Mesothelial cell of epicardium (in vitro differentiated cells): ENCODE measurements at regions not wholly inside any gene's neighbourhood (a gene's known extent, or its start where the extent isn't known, plus 50 kb on each side); places are given as distances from the start of the nearest gene placed in this dataset.

ENCODE experiments used
- DNase-seq, 2 experiments: peaks; one replicate each; pipeline ENCODE4 v3.0.0; 2021; ENCODE audit warnings: low spot score in 2 of 2; ENCODE audit not compliant: unreplicated experiment in 2 of 2
- H3K27ac Mint-ChIP-seq: 2 replicates; pipeline ENCODE4 v1.8.0; 2021; ENCODE audit warnings: mixed read lengths
- H3K27me3 Mint-ChIP-seq: 2 replicates; pipeline ENCODE4 v1.8.0; 2021; ENCODE audit warnings: low read depth, mixed read lengths
- H3K36me3 Mint-ChIP-seq: 2 replicates; pipeline ENCODE4 v1.8.0; 2021; ENCODE audit warnings: mixed read lengths
- H3K4me1 Mint-ChIP-seq: 2 replicates; pipeline ENCODE4 v1.8.0; 2021; ENCODE audit warnings: mixed read lengths
- H3K4me3 Mint-ChIP-seq: 2 replicates; pipeline ENCODE4 v1.8.0; 2021; ENCODE audit warnings: mild to moderate bottlenecking, moderate library complexity, mixed read lengths
- H3K9me3 Mint-ChIP-seq: 2 replicates; pipeline ENCODE4 v1.8.0; 2021; ENCODE audit warnings: mixed read lengths
- TF ChIP-seq, protein P1 (sequence below): fragments of 200-600 bp; sonication (generic); IDR thresholded peaks from one replicate; pipeline ENCODE4 v1.5.0; 2021; ENCODE audit warnings: antibody characterized with exemption; ENCODE audit not compliant: unreplicated experiment

- no peak for DNase-seq
- peak overlapping the region; percentile 46 for H3K4me3 Mint-ChIP-seq
- H3K27ac Mint-ChIP-seq, result peak overlapping the region; percentile 96
Observed at GRCh38 chr6:111972745-111973117, 81.2 kb upstream of the CCN6 start.

GRCh38 chr6:111973118-111973761 is 80.7 kb upstream of the CCN6 start:
- H3K27me3 Mint-ChIP-seq, result no peaks in the 10 kb centered on the region
- TF ChIP-seq, protein P1, sequence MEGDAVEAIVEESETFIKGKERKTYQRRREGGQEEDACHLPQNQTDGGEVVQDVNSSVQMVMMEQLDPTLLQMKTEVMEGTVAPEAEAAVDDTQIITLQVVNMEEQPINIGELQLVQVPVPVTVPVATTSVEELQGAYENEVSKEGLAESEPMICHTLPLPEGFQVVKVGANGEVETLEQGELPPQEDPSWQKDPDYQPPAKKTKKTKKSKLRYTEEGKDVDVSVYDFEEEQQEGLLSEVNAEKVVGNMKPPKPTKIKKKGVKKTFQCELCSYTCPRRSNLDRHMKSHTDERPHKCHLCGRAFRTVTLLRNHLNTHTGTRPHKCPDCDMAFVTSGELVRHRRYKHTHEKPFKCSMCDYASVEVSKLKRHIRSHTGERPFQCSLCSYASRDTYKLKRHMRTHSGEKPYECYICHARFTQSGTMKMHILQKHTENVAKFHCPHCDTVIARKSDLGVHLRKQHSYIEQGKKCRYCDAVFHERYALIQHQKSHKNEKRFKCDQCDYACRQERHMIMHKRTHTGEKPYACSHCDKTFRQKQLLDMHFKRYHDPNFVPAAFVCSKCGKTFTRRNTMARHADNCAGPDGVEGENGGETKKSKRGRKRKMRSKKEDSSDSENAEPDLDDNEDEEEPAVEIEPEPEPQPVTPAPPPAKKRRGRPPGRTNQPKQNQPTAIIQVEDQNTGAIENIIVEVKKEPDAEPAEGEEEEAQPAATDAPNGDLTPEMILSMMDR, result no peak
- peaks cover 48% of the 10 kb centered on the region for H3K4me1 Mint-ChIP-seq
- H3K36me3 Mint-ChIP-seq, result no peaks in the 10 kb centered on the region
- no peaks in the 10 kb centered on the region for H3K9me3 Mint-ChIP-seq
- no peak for DNase-seq
- H3K27ac Mint-ChIP-seq, result peak overlapping the region; percentile 96
- H3K4me3 Mint-ChIP-seq, result peak overlapping the region; percentile 46

More at GRCh38 chr6:111972745-111973117, 81.2 kb upstream of the CCN6 start:
- TF ChIP-seq, protein P1, result no peak
- H3K36me3 Mint-ChIP-seq, result no peaks in the 10 kb centered on the region
- H3K9me3 Mint-ChIP-seq, result no peaks in the 10 kb centered on the region
- no peaks in the 10 kb centered on the region for H3K27me3 Mint-ChIP-seq
- peaks cover 48% of the 10 kb centered on the region for H3K4me1 Mint-ChIP-seq

- DNase-seq, result no peak
- Mint-ChIP-seq H3K27me3 (no peaks in the 10 kb centered on the region), H3K36me3 (no peaks in the 10 kb centered on the region), H3K4me3 (no peak overlapping the region), H3K4me1 (peaks cover 51% of the 10 kb centered on the region), H3K9me3 (no peaks in the 10 kb centered on the region), H3K27ac (peak overlapping the region; percentile 96)
- TF ChIP-seq, protein P1, result no peak
Observed at GRCh38 chr6:111973927-111974639, 79.8 kb upstream of the CCN6 start.

- no peaks in the 10 kb centered on the region for H3K9me3 Mint-ChIP-seq
- peak overlapping the region; percentile 19 for H3K27ac Mint-ChIP-seq
- TF ChIP-seq, protein P1, result no peak
- no peaks in the 10 kb centered on the region for H3K27me3 Mint-ChIP-seq
- no peaks in the 10 kb centered on the region for H3K36me3 Mint-ChIP-seq
- peaks cover 52% of the 10 kb centered on the region for H3K4me1 Mint-ChIP-seq
- H3K4me3 Mint-ChIP-seq, result no peak overlapping the region
- no peak for DNase-seq
Observed at GRCh38 chr6:111975466-111975865, 78.4 kb upstream of the CCN6 start.

DNA sequence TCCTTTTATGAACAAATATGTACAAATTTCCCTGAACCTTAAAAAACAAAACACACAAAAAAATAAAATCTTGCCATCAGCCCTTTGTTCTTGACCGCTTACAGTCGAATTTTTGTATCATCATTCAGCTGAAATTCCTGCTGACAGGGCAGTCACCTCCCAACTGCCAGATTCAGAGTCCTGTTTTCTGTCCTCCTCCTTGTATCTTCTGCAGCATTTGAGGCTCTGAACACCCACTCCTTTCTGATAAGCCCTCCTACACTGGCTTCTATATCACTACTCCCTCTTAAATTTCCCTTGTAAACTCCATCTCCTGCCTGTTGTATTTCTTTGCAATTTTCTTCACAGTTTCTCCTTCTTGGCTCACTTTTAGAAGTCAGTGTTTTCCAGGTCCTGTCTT is 77.8 kb upstream of the CCN6 start:
- Mint-ChIP-seq H3K4me3 (no peak overlapping the region), H3K4me1 (peaks cover 54% of the 10 kb centered on the region), H3K27ac (peak overlapping the region; percentile 19), H3K9me3 (no peaks in the 10 kb centered on the region), H3K27me3 (no peaks in the 10 kb centered on the region), H3K36me3 (no peaks in the 10 kb centered on the region)
- TF ChIP-seq, protein P1, result no peak
- no peak for DNase-seq
